ENCODE measurements at regions not wholly inside any gene's neighbourhood (a gene's known extent, or its start where the extent isn't known, plus 50 kb on each side); places are given as distances from the start of the nearest gene placed in this dataset.

DNA sequence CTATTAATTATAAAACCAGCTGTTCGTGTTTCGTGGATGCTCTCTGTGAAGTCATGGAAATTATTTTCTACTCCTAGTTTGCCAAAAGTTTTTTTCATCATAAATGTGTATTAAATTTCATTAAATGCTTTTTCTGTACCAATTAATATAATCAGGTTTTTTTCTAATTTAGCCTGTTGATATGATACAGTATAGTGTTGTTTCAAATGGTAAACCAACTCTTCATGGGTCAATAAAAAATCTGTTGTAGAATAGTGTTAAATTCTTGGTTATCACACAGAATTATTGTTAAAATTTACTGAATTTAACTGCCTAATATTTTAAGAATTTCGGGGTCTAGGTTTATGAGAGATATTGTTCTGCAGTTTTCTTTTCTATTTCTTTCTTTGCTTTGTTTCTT, 505.9 kb upstream of the MANEA start:
- no peaks in the 10 kb centered on the region for H3K27me3 ChIP-seq (ENCODE audit: insufficient read depth, low read length)
- H2BK120ac ChIP-seq (ENCODE audit: low read depth, low read length, poor library complexity, severe bottlenecking) = no peak overlapping the region
- H2AFZ ChIP-seq (ENCODE audit: low read length) = no peak overlapping the region
- no peak overlapping the region for H3T11ph ChIP-seq (ENCODE audit: low read length)
- H3K9ac ChIP-seq (ENCODE audit: extremely low read depth, insufficient read length, low read length) = no peak overlapping the region
- H3K9me3 ChIP-seq (ENCODE audit: control insufficient read depth, low read depth, low read length) = no peaks in the 10 kb centered on the region
- no peaks in the 10 kb centered on the region for H3K79me1 ChIP-seq (ENCODE audit: insufficient read depth, low read depth, low read length, poor library complexity, severe bottlenecking)
- H3K36me3 Mint-ChIP-seq (ENCODE audit: insufficient read depth in 1 of 3, low read depth in 3 of 3) = no peaks in the 10 kb centered on the region
- H2BK12ac ChIP-seq (ENCODE audit: insufficient read length, low read depth, low read length) = no peak overlapping the region
- no peak overlapping the region for H3K4ac ChIP-seq (ENCODE audit: low read depth, low read length)
- no peak overlapping the region for H3K27ac Mint-ChIP-seq
- H3K23me2 ChIP-seq (ENCODE audit: insufficient read length, low read depth, low read length, poor library complexity, severe bottlenecking) = no peaks in the 10 kb centered on the region
- H3K27me3 Mint-ChIP-seq (ENCODE audit: low read depth) = no peaks in the 10 kb centered on the region
- TF ChIP-seq, protein P1, sequence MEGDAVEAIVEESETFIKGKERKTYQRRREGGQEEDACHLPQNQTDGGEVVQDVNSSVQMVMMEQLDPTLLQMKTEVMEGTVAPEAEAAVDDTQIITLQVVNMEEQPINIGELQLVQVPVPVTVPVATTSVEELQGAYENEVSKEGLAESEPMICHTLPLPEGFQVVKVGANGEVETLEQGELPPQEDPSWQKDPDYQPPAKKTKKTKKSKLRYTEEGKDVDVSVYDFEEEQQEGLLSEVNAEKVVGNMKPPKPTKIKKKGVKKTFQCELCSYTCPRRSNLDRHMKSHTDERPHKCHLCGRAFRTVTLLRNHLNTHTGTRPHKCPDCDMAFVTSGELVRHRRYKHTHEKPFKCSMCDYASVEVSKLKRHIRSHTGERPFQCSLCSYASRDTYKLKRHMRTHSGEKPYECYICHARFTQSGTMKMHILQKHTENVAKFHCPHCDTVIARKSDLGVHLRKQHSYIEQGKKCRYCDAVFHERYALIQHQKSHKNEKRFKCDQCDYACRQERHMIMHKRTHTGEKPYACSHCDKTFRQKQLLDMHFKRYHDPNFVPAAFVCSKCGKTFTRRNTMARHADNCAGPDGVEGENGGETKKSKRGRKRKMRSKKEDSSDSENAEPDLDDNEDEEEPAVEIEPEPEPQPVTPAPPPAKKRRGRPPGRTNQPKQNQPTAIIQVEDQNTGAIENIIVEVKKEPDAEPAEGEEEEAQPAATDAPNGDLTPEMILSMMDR (conservative IDR thresholded peaks at IDR 0.05) = no peak
- no peak overlapping the region for H4K5ac ChIP-seq (ENCODE audit: insufficient read length, low read depth, low read length)
- H3K27ac ChIP-seq (ENCODE audit: insufficient read length, low read depth, low read length) = no peak overlapping the region
- WGBS (ENCODE audit: extremely low coverage, insufficient read length, low lambda C conversion rate) = no CpG with 5 or more reads among the region's 3 CpGs
- no peak overlapping the region for H2BK5ac ChIP-seq (ENCODE audit: insufficient read length, low read length)
- no peak overlapping the region for H3K4me3 Mint-ChIP-seq
- no peak overlapping the region for H2AK5ac ChIP-seq (ENCODE audit: insufficient read length, low read length)
- H3K9me3 Mint-ChIP-seq = no peaks in the 10 kb centered on the region; a peak in 1 of 5 replicates
- H3K23ac ChIP-seq (ENCODE audit: insufficient read length, low read depth, low read length) = no peak overlapping the region
- no peak overlapping the region for H3K18ac ChIP-seq (ENCODE audit: insufficient read length, low read depth, low read length)
- no peak overlapping the region for H3K14ac ChIP-seq (ENCODE audit: insufficient read depth, low read length)
- no peak overlapping the region for H4K8ac ChIP-seq (replicated peaks; ENCODE audit: insufficient read length, low read depth, low read length)
- no peak overlapping the region for H2BK15ac ChIP-seq (ENCODE audit: low read depth, low read length)
- H3K56ac ChIP-seq (ENCODE audit: insufficient read length, low read depth, low read length) = no peak overlapping the region
- H4K91ac ChIP-seq (ENCODE audit: insufficient read length, low read depth, low read length) = no peak overlapping the region
- no peaks in the 10 kb centered on the region for H3K4me1 ChIP-seq (ENCODE audit: insufficient read depth, low read length)
- H3K79me2 ChIP-seq (ENCODE audit: insufficient read depth, low read length) = no peaks in the 10 kb centered on the region
- no peak overlapping the region for H2BK20ac ChIP-seq (ENCODE audit: low read depth, low read length, poor library complexity, severe bottlenecking)
- no peak overlapping the region for H3K4me2 ChIP-seq (ENCODE audit: insufficient read depth, insufficient read length, low read length)
- H3K4me1 Mint-ChIP-seq = no peaks in the 10 kb centered on the region
- H4K20me1 ChIP-seq (ENCODE audit: control insufficient read depth, insufficient read depth, insufficient read length) = no peaks in the 10 kb centered on the region
- no peak for DNase-seq

All from H9 (cell line).